ENCODE measurements at regions not wholly inside any gene's neighbourhood (a gene's known extent, or its start where the extent isn't known, plus 50 kb on each side); places are given as distances from the start of the nearest gene placed in this dataset.
"Not testable (repeated sequence)": the region's sequence is repeated elsewhere in the genome, so short reads cannot be mapped to it uniquely, and the experiment has no call there.

DNA sequence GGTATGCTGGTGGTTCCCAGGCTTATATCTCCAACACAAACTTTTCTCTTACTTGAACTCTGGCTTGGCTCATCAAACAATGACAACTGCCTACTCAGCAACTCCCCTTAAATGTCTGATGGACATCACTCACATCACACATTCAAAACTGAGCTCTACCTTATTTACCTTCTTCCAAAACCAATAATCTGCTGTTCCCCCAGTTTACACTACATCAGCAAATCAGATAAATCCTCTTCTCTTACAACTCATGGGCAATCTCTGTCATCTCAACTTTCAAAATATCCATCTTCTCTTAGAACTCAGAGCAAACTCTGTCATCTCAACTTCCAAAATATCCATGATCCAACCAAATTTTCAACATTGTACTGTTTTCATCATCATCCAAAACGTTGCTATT is 2347.9 kb upstream of the ACO1 start:
- ATAC-seq (ENCODE audit: low FRiP score) (no peak), DNase-seq (ENCODE audit: low spot score) (no peak)
- TF ChIP-seq, protein P1, sequence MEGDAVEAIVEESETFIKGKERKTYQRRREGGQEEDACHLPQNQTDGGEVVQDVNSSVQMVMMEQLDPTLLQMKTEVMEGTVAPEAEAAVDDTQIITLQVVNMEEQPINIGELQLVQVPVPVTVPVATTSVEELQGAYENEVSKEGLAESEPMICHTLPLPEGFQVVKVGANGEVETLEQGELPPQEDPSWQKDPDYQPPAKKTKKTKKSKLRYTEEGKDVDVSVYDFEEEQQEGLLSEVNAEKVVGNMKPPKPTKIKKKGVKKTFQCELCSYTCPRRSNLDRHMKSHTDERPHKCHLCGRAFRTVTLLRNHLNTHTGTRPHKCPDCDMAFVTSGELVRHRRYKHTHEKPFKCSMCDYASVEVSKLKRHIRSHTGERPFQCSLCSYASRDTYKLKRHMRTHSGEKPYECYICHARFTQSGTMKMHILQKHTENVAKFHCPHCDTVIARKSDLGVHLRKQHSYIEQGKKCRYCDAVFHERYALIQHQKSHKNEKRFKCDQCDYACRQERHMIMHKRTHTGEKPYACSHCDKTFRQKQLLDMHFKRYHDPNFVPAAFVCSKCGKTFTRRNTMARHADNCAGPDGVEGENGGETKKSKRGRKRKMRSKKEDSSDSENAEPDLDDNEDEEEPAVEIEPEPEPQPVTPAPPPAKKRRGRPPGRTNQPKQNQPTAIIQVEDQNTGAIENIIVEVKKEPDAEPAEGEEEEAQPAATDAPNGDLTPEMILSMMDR (IDR thresholded peaks at IDR 0.05) = no peak

DNA sequence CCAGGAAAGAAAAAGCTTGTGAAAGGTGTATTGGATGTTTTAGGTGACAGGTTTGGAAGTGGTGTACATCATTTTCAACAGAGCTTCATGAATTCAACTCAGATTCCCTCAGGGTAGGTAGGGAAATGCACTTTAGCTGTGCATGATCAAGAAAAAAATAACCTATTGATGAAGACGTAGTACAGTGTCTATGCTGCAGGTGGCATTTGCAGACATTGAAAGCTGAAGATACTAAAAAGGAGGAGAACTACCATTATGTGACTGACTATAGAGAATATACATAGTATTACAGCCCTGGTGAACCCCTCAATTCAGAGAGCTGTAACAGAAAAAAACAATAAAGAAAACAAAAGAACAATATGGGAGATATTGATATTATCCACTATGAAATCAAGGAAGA is 2344.7 kb upstream of the ACO1 start:
- TF ChIP-seq, protein P1 (IDR thresholded peaks at IDR 0.05) = no peak
- no peak for DNase-seq (ENCODE audit: low spot score)
- no peak for ATAC-seq (ENCODE audit: low FRiP score)

DNA sequence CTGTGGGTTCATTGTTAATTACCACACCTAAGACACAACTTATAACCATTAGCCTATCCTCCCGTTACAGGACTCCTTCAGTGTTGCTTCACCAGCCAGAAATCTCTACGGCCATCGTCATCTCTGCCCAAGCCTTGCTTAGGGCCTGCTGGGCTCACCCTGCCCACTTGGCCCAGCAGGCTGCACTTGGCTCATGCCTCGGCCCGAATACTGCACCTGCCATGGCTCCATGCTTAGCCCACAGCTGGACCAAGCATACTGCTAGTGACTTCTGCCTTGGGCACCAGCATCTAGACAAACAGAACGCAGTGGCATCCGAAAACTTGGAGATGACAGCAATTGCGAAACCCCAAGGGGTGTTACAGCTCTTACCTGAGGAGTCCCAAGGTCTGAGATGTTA is 2336.0 kb upstream of the ACO1 start:
- no peak for ATAC-seq (ENCODE audit: low FRiP score)
- no peak for DNase-seq (ENCODE audit: low spot score)
- TF ChIP-seq, protein P1 (IDR thresholded peaks at IDR 0.05) = no peak

DNA sequence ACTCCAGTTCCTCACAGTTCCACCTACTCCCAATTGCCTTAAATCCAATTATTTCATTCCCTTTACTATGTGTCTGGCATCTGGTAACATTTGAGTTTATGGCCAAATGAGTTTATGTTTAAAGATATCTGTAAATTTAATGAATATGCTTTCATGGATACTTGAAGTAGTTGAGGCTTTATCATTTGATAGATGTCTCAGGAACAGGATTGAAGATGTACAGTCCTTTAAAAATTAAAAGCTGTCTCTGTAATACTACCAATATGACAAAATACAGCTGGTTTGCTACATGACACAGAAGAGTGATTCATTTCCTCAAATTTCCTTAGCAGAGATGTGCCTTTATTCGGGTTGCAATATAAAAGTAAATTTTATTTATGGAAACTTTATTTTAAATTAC is 2326.0 kb upstream of the ACO1 start:
- no peak for DNase-seq (ENCODE audit: low spot score)
- no peak for ATAC-seq (ENCODE audit: low FRiP score)
- TF ChIP-seq, protein P1 (IDR thresholded peaks at IDR 0.05) = no peak

DNA sequence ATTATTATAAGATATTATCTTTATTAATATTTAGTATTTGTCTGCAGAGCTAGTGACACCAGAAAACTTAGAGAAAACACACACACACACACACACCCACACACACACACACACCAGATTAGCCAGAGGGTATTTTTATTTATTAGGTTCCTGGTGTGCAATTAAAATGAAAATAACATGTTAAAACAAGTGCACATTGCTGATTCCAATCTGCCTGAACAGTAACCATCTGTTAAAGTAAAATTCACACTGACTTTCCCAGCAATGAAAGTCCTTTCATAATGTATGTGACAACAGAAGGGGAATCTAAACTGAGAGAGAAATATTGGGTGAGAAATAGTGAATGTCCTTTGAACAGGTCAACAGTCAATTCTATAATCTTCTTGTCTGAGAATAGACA is 2323.5 kb upstream of the ACO1 start:
- ATAC-seq (ENCODE audit: low FRiP score) = no peak

DNA sequence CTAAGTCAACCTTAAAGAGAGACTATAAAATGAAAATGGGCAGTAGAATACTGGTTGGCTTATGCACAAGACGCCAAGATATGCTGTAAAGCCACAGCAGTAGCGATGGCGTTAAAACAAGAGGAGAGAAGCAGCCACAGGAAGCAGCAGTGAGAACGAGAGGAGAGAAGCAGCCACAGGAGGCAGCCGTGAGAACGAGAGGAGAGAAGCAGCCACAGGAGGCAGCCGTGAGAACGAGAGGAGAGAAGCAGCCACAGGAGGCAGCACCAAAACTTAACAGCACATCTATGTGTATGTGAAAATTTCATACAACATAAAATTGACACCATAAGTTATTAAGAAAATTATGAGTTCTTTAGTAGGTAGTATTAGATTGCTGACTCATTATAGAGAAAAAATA is 2318.6 kb upstream of the ACO1 start:
- DNase-seq (ENCODE audit: low spot score) = no peak
- ATAC-seq (ENCODE audit: low FRiP score) = no peak
- TF ChIP-seq, protein P1 (IDR thresholded peaks at IDR 0.05) = no peak

More for the DNA sequence above, 2323.5 kb upstream of the ACO1 start:
- TF ChIP-seq, protein P1 (IDR thresholded peaks at IDR 0.05) = no peak
- DNase-seq (ENCODE audit: low spot score) = no peak

DNA sequence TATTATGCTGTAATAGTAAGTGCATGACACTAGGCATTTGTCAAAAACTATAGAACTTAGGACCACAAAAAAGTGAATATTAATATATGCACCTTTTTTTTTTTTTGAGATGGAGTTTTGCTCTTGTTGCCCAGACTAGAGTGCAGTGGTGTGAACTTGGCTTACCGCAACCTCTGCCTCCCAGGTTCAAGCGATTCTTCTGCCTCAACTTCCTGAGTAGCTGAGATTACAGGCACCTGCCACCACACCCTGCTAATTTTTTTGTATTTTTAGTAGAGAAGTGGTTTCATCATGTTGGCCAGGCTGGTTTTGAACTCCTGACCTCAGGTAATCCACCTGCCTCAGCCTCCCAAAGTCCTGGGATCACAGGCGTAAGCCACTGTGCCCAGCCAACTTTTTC is 2315.2 kb upstream of the ACO1 start:
- ATAC-seq (ENCODE audit: low FRiP score); DNase-seq (ENCODE audit: low spot score): not testable (repeated sequence)

DNA sequence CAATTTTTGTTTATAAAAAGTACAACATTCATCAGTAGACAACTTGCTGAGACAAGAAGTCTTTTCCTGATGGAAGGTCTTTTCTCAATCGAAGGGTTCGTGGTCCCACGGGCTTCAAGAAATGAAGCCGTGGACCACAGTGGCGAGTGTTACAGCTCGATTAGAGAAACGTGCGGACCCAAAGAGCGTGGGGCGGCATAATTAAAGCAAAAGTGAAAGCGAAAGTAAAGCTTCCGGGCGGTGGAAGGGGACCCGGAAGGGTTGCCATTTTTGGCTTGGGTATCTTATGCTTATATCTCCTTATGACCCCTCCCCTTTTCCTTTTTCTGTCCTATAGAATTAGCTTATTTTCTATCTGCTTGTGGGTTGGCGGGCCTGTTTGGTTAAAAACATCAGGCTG is 2309.4 kb upstream of the ACO1 start:
- no peak for ATAC-seq (ENCODE audit: low FRiP score)
- DNase-seq (ENCODE audit: low spot score) = no peak

More for the DNA sequence above, 2309.4 kb upstream of the ACO1 start:
- TF ChIP-seq, protein P1 (IDR thresholded peaks at IDR 0.05) = no peak
